Tibial nerve (tissue), 4 donors: ENCODE measurements at regions not wholly inside any gene's neighbourhood (a gene's known extent, or its start where the extent isn't known, plus 50 kb on each side); places are given as distances from the start of the nearest gene placed in this dataset.
A peak's percentile ranks its signal among the peaks of the same experiment; 100 is the strongest.

ENCODE experiments used
- DNase-seq, 2 donors: peaks; one replicate each; pipeline ENCODE4 v3.0.0-alpha.2; 2019; ENCODE audit warnings: low spot score in 2 of 2
- H3K27ac ChIP-seq, 4 donors: fragments of 200-600 bp; sonication (generic) in 3 of 4; one replicate each; pipeline ENCODE4 v1.5.1; 2017 to 2019; ENCODE audit warnings: mild to moderate bottlenecking in 1 of 4
- H3K27me3 ChIP-seq, 2 donors: fragments of 200-600 bp; sonication (generic) in 1 of 2; one replicate each; pipeline versions ENCODE4 v1.5.1 to v1.6.0; 2017 to 2019
- H3K36me3 ChIP-seq, 3 donors: fragments of 200-600 bp; sonication (generic); one replicate each; pipeline ENCODE4 v1.5.1; 2018 to 2019
- H3K4me1 ChIP-seq, 4 donors: fragments of 200-600 bp; sonication (generic) in 3 of 4; one replicate each; pipeline ENCODE4 v1.5.1; 2017 to 2019
- H3K4me3 ChIP-seq, 4 donors: fragments of 200-600 bp; sonication (generic) in 3 of 4; one replicate each; pipeline ENCODE4 v1.5.1; 2017 to 2019; ENCODE audit warnings: mild to moderate bottlenecking in 1 of 4, moderate library complexity in 1 of 4
- H3K9me3 ChIP-seq, 4 donors: fragments of 200-600 bp; sonication (generic) in 3 of 4; one replicate each; pipeline ENCODE4 v1.5.1; 2017 to 2019
- EP300 ChIP-seq, 2 donors: sonication (generic); formaldehyde crosslinking; IDR thresholded peaks; one replicate each; pipeline ENCODE4 v1.6.1; 2017; ENCODE audit warnings: antibody characterized with exemption in 2 of 2, mild to moderate bottlenecking in 1 of 2
- POLR2A ChIP-seq, 2 donors: fragments of 450-650 bp; IDR thresholded peaks; one replicate each; pipeline ENCODE4 v1.6.1; 2017; ENCODE audit warnings: antibody characterized with exemption in 2 of 2, mild to moderate bottlenecking in 2 of 2, moderate library complexity in 2 of 2
- WGBS, 2 donors: methylation state at CpG; one replicate each; pipeline ENCODE4 v1.1.5; 2018; 5-methylcytosine and 5-hydroxymethylcytosine counted together
- TF ChIP-seq, protein P1 (sequence below), 5 experiments: fragments of 200-600 bp in 3 of 5; fragments of 450-650 bp in 2 of 5; sonication (generic) in 3 of 5; IDR thresholded peaks; one replicate each; pipeline ENCODE4 v1.5.1; 2016 to 2019; ENCODE audit warnings: antibody characterized with exemption in 5 of 5, mild to moderate bottlenecking in 3 of 5, moderate library complexity in 2 of 5

DNA sequence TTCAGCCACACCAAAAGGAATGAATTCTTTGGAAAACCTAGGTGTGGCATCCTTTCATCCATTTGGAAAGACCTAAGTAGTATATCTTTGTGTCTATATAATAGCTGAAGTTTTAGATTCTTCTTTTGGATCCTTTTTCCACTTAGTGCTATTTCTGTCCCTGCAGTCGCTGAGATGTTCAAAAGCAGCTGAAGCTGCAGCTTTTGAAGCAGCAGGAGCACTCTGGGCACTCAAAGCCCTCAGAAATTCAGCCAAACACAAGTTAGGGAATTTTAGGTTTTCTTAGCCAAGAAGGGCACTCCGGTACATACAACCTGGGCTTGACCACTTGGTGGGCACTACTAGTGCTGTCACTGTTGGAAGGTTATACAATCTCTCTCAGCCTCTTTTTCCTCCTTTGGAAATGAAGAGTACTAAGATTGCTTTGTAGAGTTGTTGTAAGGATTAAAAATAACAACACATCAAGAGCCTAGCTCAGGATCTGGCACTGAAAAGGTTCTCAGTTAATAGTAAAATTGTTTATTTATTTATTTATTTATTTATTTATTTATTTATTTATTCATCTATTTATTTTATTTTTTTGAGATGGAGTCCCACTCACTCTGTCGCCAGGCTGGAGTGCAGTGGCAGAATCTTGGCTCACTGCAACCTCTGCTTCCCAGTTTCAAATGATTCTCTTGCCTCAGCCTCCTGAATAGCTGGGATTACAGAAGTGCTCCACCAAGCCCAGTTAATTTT, 71.9 kb upstream of the SLC22A16 start:
- Histone ChIP-seq H3K4me1 (peaks cover 0 to 6% (median 0%) of the 10 kb centered on the region in 4 donors), H3K27ac (peak overlapping the region in 2 of 4 donors; percentile 3 to 36), H3K4me3 (no peak overlapping the region), H3K36me3 (no peaks in the 10 kb centered on the region), H3K9me3 (peaks cover 0 to 28% (median 0%) of the 10 kb centered on the region in 4 donors), H3K27me3 (no peaks in the 10 kb centered on the region)
- TF ChIP-seq POLR2A (IDR thresholded peaks at IDR 0.05) (no peak), EP300 (IDR thresholded peaks at IDR 0.05) (no peak)
- TF ChIP-seq, protein P1, sequence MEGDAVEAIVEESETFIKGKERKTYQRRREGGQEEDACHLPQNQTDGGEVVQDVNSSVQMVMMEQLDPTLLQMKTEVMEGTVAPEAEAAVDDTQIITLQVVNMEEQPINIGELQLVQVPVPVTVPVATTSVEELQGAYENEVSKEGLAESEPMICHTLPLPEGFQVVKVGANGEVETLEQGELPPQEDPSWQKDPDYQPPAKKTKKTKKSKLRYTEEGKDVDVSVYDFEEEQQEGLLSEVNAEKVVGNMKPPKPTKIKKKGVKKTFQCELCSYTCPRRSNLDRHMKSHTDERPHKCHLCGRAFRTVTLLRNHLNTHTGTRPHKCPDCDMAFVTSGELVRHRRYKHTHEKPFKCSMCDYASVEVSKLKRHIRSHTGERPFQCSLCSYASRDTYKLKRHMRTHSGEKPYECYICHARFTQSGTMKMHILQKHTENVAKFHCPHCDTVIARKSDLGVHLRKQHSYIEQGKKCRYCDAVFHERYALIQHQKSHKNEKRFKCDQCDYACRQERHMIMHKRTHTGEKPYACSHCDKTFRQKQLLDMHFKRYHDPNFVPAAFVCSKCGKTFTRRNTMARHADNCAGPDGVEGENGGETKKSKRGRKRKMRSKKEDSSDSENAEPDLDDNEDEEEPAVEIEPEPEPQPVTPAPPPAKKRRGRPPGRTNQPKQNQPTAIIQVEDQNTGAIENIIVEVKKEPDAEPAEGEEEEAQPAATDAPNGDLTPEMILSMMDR (IDR thresholded peaks at IDR 0.05): no peak
- WGBS, 2 donors: 60 to 68% methylated on average over 3 of the region's 3 CpGs
- DNase-seq: no peak

DNA sequence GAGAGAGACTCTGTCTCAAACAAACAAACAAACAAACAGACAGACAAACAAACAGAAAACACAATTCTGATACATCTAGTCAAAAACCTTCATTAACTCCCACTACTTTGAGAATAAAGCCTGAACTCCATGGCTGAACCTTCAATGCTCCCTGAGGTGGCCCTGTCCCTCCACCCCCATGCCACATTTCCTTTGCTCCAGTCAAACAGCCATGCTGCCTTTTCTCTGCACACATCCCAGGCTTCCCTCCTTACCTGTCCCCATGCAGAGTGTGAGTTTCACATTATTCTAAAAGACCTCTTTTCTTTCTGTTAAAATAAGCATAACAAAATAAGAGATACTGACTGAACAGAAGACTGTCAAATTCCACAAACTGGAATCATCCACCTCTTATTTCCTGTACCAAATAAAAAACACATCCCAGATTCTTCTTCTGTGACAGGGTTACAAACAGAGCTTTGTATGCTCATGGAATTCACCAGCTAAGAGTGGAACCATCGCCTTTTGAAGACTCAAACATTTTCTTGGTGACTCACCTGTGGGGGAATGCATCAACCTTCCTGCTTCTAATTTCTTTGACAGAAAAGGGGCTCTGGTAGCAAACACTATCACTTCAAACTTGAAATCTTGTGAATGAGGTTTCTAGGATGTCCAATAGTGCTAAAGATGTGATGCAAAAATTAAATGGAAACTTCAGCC, 71.0 kb upstream of the SLC22A16 start:
- Histone ChIP-seq H3K4me3 (no peak overlapping the region), H3K36me3 (no peaks in the 10 kb centered on the region), H3K27me3 (no peaks in the 10 kb centered on the region), H3K4me1 (peaks cover 0 to 12% (median 4%) of the 10 kb centered on the region in 4 donors), H3K27ac (peak overlapping the region in 1 of 4 donors; percentile 38), H3K9me3 (peaks cover 0 to 23% (median 0%) of the 10 kb centered on the region in 4 donors)
- TF ChIP-seq POLR2A (IDR thresholded peaks at IDR 0.05) (no peak), EP300 (IDR thresholded peaks at IDR 0.05) (no peak)
- TF ChIP-seq, protein P1 (IDR thresholded peaks at IDR 0.05): no peak
- 48 to 62% methylated on average over 1 of the region's 1 CpG for WGBS, 2 donors
- no peak for DNase-seq

DNA sequence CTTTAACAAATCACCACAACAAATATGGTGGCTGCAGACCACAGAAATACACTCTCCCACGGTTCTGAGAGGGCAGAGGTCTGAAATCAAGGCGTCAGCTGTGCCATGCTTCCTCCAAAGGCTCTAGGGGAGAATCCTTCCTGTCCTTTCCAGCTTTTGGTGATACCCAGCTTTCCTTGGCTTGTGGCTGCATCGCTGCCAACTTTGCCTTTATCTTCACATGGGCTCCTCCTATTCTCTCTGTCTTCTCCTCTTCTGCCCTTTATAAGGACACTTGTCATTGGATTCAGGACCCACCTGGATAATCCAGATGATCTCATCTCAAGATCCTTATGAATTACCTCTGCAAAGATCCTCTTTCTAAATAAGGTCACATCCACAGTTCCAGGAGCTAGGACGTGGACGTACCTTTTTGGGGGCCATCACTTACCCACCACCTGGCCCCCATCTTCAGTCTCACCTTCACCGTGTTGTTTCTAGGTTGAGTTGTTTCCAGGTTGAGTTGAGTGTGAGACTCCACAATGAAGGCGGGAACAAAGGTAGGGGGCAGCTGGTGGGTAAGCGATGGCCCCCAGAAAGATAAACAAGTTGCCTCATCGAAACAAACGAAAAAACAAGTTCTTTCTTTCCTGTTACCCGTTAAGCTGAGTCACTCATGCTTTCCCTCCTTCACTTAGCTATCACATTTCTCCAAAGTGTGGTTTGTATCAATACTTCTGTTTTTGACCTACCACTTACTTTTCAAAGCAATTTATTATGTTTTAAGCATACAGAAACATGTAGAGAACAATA, 68.9 kb upstream of the SLC22A16 start:
- WGBS, 2 donors: 89% methylated on average over 11 of the region's 11 CpGs
- no peak for TF ChIP-seq EP300 (IDR thresholded peaks at IDR 0.05)
- TF ChIP-seq, protein P1 (IDR thresholded peaks at IDR 0.05): no peak
- no peak for TF ChIP-seq POLR2A (IDR thresholded peaks at IDR 0.05)
- Histone ChIP-seq H3K36me3 (no peaks in the 10 kb centered on the region), H3K9me3 (peaks cover 0 to 9% (median 0%) of the 10 kb centered on the region in 4 donors), H3K4me1 (peaks cover 0 to 22% (median 4%) of the 10 kb centered on the region in 4 donors), H3K27ac (peak overlapping the region in 1 of 4 donors; percentile 78), H3K4me3 (no peak overlapping the region), H3K27me3 (no peaks in the 10 kb centered on the region)
- no peak for DNase-seq

DNA sequence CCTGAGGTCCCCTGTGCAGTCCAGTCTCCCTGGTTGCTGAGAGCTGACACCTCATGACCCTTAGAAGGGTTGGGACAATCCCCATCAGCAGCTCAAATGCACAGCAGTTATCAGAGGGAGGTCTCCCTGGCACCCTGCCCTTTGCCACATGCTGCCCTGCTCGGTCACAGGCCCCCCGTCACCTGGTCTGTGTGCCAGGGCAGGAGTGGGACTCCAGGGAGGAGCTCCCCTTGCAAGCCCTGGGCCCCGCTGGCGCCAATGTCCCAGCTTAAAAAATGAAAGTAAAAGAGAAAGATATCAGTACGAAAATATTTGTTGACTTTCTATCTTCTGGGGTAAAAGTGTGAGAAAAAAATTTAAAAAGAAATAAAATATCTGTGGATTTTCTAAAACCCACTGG, 68.1 kb upstream of the SLC22A16 start:
- 83 to 87% methylated on average over 5 of the region's 5 CpGs for WGBS, 2 donors
- peaks cover 0 to 22% (median 4%) of the 10 kb centered on the region in 4 donors for H3K4me1 ChIP-seq
- no peaks in the 10 kb centered on the region for H3K36me3 ChIP-seq
- H3K4me3 ChIP-seq: no peak overlapping the region
- H3K27me3 ChIP-seq: no peaks in the 10 kb centered on the region
- TF ChIP-seq, protein P1 (IDR thresholded peaks at IDR 0.05): no peak
- TF ChIP-seq POLR2A (IDR thresholded peaks at IDR 0.05) (no peak), EP300 (IDR thresholded peaks at IDR 0.05) (no peak)
- H3K27ac ChIP-seq: peak overlapping the region in 1 of 4 donors; percentile 78
- no peak for DNase-seq
- peaks cover 0 to 9% (median 0%) of the 10 kb centered on the region in 4 donors for H3K9me3 ChIP-seq
